Vagina (tissue), 2 donors: ENCODE measurements at regions not wholly inside any gene's neighbourhood (a gene's known extent, or its start where the extent isn't known, plus 50 kb on each side); places are given as distances from the start of the nearest gene placed in this dataset.

Source experiments
- DNase-seq, 2 donors: peaks; one replicate each; pipeline ENCODE4 v3.0.0-alpha.2; 2017; ENCODE audit errors: extremely low spot score in 2 of 2
- H3K27ac ChIP-seq: fragments of 200-600 bp; sonication (generic); one replicate; pipeline ENCODE4 v1.5.1; 2019
- H3K27me3 ChIP-seq: fragments of 200-600 bp; sonication (generic); one replicate; pipeline ENCODE4 v1.5.1; 2019
- H3K36me3 ChIP-seq, 2 donors: fragments of 200-600 bp; sonication (generic); one replicate each; pipeline ENCODE4 v1.5.1; 2017 to 2019
- H3K4me1 ChIP-seq: fragments of 200-600 bp; sonication (generic); one replicate; pipeline ENCODE4 v1.5.1; 2019
- H3K4me3 ChIP-seq, 2 donors: fragments of 200-600 bp; sonication (generic); 1 replicate in 1 of 2; 2 replicates in 1 of 2; pipeline ENCODE4 v1.5.1; 2016 to 2019
- H3K9me3 ChIP-seq: fragments of 200-600 bp; sonication (generic); one replicate; pipeline ENCODE4 v1.5.1; 2019
- CTCF ChIP-seq, 3 experiments: fragments of 450-650 bp in 2 of 3; fragments of 200-600 bp in 1 of 3; sonication (generic) in 1 of 3; IDR thresholded peaks; one replicate each; pipeline ENCODE4 v1.5.1; 2017 to 2019; ENCODE audit warnings: antibody characterized with exemption in 3 of 3, mild to moderate bottlenecking in 2 of 3, moderate library complexity in 2 of 3
- POLR2A ChIP-seq, 2 donors: fragments of 450-650 bp; IDR thresholded peaks; one replicate each; pipeline ENCODE4 v1.6.1; 2017; ENCODE audit warnings: antibody characterized with exemption in 2 of 2, mild to moderate bottlenecking in 2 of 2, moderate library complexity in 2 of 2
- POLR2AphosphoS5 ChIP-seq, 2 donors: sonication (generic); formaldehyde crosslinking; IDR thresholded peaks; one replicate each; pipeline ENCODE4 v1.9.0; 2017; ENCODE audit warnings: antibody characterized with exemption in 2 of 2, mild to moderate bottlenecking in 2 of 2, low read depth in 1 of 2; ENCODE audit not compliant: insufficient read depth in 1 of 2
- intact Hi-C: fragments of 100-400 bp; cut with DNase I; formaldehyde crosslinking; loops from one replicate; pipeline ENCODE4 v1.15.1; 2023

- Histone ChIP-seq H3K9me3 (peaks cover 4% of the 10 kb centered on the region), H3K27me3 (no peaks in the 10 kb centered on the region), H3K4me3 (no peak overlapping the region), H3K27ac (no peak overlapping the region), H3K4me1 (peaks cover 10% of the 10 kb centered on the region), H3K36me3 (no peaks in the 10 kb centered on the region)
- intact Hi-C loops: no loop called here
- no peak for DNase-seq
- TF ChIP-seq POLR2AphosphoS5 (IDR thresholded peaks at IDR 0.05; ENCODE audit: insufficient read depth in 1 of 2, low read depth in 1 of 2) (no peak), CTCF (IDR thresholded peaks at IDR 0.05) (no peak), POLR2A (IDR thresholded peaks at IDR 0.05) (no peak)
These were observed 166.4 kb downstream of the DUSP6 start for GRCh38 chr12:89185889-89186288.

- Histone ChIP-seq H3K36me3 (no peaks in the 10 kb centered on the region), H3K4me1 (peaks cover 17% of the 10 kb centered on the region), H3K27me3 (no peaks in the 10 kb centered on the region), H3K27ac (no peak overlapping the region), H3K9me3 (peaks cover 4% of the 10 kb centered on the region), H3K4me3 (no peak overlapping the region)
- TF ChIP-seq CTCF (IDR thresholded peaks at IDR 0.05): no peak
- no peak for TF ChIP-seq POLR2AphosphoS5 (IDR thresholded peaks at IDR 0.05; ENCODE audit: insufficient read depth in 1 of 2, low read depth in 1 of 2)
- TF ChIP-seq POLR2A (IDR thresholded peaks at IDR 0.05): no peak
- DNase-seq: no peak
- intact Hi-C loops: no loop called here
These were observed 167.1 kb downstream of the DUSP6 start for GRCh38 chr12:89185181-89185580.

- H3K36me3 ChIP-seq: no peaks in the 10 kb centered on the region
- intact Hi-C loops: no loop called here
- peak in 1 of 2 donors; percentile 12 for TF ChIP-seq POLR2AphosphoS5 (IDR thresholded peaks at IDR 0.05; ENCODE audit: insufficient read depth in 1 of 2, low read depth in 1 of 2)
- TF ChIP-seq POLR2A (IDR thresholded peaks at IDR 0.05): no peak
- H3K27ac ChIP-seq: no peak overlapping the region
- peaks cover 25% of the 10 kb centered on the region for H3K4me1 ChIP-seq
- H3K27me3 ChIP-seq: no peaks in the 10 kb centered on the region
- no peak overlapping the region for H3K4me3 ChIP-seq
- peak in 1 of 2 donors; percentile 91 for DNase-seq
- H3K9me3 ChIP-seq: no peaks in the 10 kb centered on the region
These were observed 168.3 kb downstream of the DUSP6 start for GRCh38 chr12:89183985-89184435.

- intact Hi-C loops: no loop called here
- Histone ChIP-seq H3K4me3 (no peak overlapping the region), H3K27ac (no peak overlapping the region), H3K27me3 (no peaks in the 10 kb centered on the region), H3K9me3 (no peaks in the 10 kb centered on the region), H3K36me3 (no peaks in the 10 kb centered on the region), H3K4me1 (peaks cover 25% of the 10 kb centered on the region)
- no peak for DNase-seq
- TF ChIP-seq POLR2AphosphoS5 (IDR thresholded peaks at IDR 0.05; ENCODE audit: insufficient read depth in 1 of 2, low read depth in 1 of 2): peak in 1 of 2 donors; percentile 24
- no peak for TF ChIP-seq POLR2A (IDR thresholded peaks at IDR 0.05)
- no peak for TF ChIP-seq CTCF (IDR thresholded peaks at IDR 0.05)
These were observed 170.9 kb downstream of the DUSP6 start for GRCh38 chr12:89181271-89181920.

- no peak for TF ChIP-seq POLR2AphosphoS5 (IDR thresholded peaks at IDR 0.05; ENCODE audit: insufficient read depth in 1 of 2, low read depth in 1 of 2)
- TF ChIP-seq POLR2A (IDR thresholded peaks at IDR 0.05): no peak
- TF ChIP-seq CTCF (IDR thresholded peaks at IDR 0.05): no peak
- H3K36me3 ChIP-seq: no peaks in the 10 kb centered on the region
- no peak for DNase-seq
- intact Hi-C loops: no loop called here
- H3K4me3 ChIP-seq: no peak overlapping the region
- no peaks in the 10 kb centered on the region for H3K27me3 ChIP-seq
- H3K9me3 ChIP-seq: no peaks in the 10 kb centered on the region
- H3K27ac ChIP-seq: no peak overlapping the region
- H3K4me1 ChIP-seq: peaks cover 25% of the 10 kb centered on the region
These were observed 171.8 kb downstream of the DUSP6 start for GRCh38 chr12:89180496-89180895.
